Vagina (tissue), 2 donors: ENCODE measurements at regions not wholly inside any gene's neighbourhood (a gene's known extent, or its start where the extent isn't known, plus 50 kb on each side); places are given as distances from the start of the nearest gene placed in this dataset.

Experiments
- DNase-seq, 2 donors: peaks; one replicate each; pipeline ENCODE4 v3.0.0-alpha.2; 2017; ENCODE audit errors: extremely low spot score in 2 of 2
- H3K27ac ChIP-seq: fragments of 200-600 bp; sonication (generic); one replicate; pipeline ENCODE4 v1.5.1; 2019
- H3K27me3 ChIP-seq: fragments of 200-600 bp; sonication (generic); one replicate; pipeline ENCODE4 v1.5.1; 2019
- H3K36me3 ChIP-seq, 2 donors: fragments of 200-600 bp; sonication (generic); one replicate each; pipeline ENCODE4 v1.5.1; 2017 to 2019
- H3K4me1 ChIP-seq: fragments of 200-600 bp; sonication (generic); one replicate; pipeline ENCODE4 v1.5.1; 2019
- H3K4me3 ChIP-seq, 2 donors: fragments of 200-600 bp; sonication (generic); 1 replicate in 1 of 2; 2 replicates in 1 of 2; pipeline ENCODE4 v1.5.1; 2016 to 2019
- H3K9me3 ChIP-seq: fragments of 200-600 bp; sonication (generic); one replicate; pipeline ENCODE4 v1.5.1; 2019
- POLR2A ChIP-seq, 2 donors: fragments of 450-650 bp; IDR thresholded peaks; one replicate each; pipeline ENCODE4 v1.6.1; 2017; ENCODE audit warnings: antibody characterized with exemption in 2 of 2, mild to moderate bottlenecking in 2 of 2, moderate library complexity in 2 of 2
- POLR2AphosphoS5 ChIP-seq, 2 donors: sonication (generic); formaldehyde crosslinking; IDR thresholded peaks; one replicate each; pipeline ENCODE4 v1.9.0; 2017; ENCODE audit warnings: antibody characterized with exemption in 2 of 2, mild to moderate bottlenecking in 2 of 2, low read depth in 1 of 2; ENCODE audit not compliant: insufficient read depth in 1 of 2
- intact Hi-C: fragments of 100-400 bp; cut with DNase I; formaldehyde crosslinking; loops from one replicate; pipeline ENCODE4 v1.15.1; 2023
- TF ChIP-seq, protein P1 (sequence below), 3 experiments: fragments of 450-650 bp in 2 of 3; fragments of 200-600 bp in 1 of 3; sonication (generic) in 1 of 3; IDR thresholded peaks; one replicate each; pipeline ENCODE4 v1.5.1; 2017 to 2019; ENCODE audit warnings: antibody characterized with exemption in 3 of 3, mild to moderate bottlenecking in 2 of 3, moderate library complexity in 2 of 3

DNA sequence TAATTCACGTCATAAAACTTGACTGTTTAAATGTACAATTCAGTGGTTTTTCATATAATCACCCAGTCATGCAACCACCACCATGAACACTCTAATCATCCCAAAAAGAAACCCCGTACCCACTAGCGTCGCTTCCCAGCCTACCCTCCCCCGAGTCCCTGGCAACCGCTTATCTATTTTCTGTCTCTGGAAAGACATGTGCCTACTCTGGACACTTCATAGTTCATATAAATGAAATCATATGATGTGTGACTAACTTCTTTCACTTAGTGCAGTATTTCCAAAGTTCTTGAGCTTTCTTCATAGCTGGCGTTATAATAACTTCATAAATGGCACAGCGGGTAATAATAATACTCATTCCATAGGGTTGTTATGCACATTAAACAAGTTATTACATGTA is 215.2 kb downstream of the MYLK4 start:
- intact Hi-C loops: no loop called here
- Histone ChIP-seq H3K36me3 (no peaks in the 10 kb centered on the region), H3K27ac (no peak overlapping the region), H3K4me1 (no peaks in the 10 kb centered on the region), H3K27me3 (no peaks in the 10 kb centered on the region), H3K4me3 (no peak overlapping the region), H3K9me3 (no peaks in the 10 kb centered on the region)
- no peak for DNase-seq
- TF ChIP-seq POLR2AphosphoS5 (IDR thresholded peaks at IDR 0.05; ENCODE audit: insufficient read depth in 1 of 2, low read depth in 1 of 2) (no peak), POLR2A (IDR thresholded peaks at IDR 0.05) (no peak)
- TF ChIP-seq, protein P1, sequence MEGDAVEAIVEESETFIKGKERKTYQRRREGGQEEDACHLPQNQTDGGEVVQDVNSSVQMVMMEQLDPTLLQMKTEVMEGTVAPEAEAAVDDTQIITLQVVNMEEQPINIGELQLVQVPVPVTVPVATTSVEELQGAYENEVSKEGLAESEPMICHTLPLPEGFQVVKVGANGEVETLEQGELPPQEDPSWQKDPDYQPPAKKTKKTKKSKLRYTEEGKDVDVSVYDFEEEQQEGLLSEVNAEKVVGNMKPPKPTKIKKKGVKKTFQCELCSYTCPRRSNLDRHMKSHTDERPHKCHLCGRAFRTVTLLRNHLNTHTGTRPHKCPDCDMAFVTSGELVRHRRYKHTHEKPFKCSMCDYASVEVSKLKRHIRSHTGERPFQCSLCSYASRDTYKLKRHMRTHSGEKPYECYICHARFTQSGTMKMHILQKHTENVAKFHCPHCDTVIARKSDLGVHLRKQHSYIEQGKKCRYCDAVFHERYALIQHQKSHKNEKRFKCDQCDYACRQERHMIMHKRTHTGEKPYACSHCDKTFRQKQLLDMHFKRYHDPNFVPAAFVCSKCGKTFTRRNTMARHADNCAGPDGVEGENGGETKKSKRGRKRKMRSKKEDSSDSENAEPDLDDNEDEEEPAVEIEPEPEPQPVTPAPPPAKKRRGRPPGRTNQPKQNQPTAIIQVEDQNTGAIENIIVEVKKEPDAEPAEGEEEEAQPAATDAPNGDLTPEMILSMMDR (IDR thresholded peaks at IDR 0.05): no peak

DNA sequence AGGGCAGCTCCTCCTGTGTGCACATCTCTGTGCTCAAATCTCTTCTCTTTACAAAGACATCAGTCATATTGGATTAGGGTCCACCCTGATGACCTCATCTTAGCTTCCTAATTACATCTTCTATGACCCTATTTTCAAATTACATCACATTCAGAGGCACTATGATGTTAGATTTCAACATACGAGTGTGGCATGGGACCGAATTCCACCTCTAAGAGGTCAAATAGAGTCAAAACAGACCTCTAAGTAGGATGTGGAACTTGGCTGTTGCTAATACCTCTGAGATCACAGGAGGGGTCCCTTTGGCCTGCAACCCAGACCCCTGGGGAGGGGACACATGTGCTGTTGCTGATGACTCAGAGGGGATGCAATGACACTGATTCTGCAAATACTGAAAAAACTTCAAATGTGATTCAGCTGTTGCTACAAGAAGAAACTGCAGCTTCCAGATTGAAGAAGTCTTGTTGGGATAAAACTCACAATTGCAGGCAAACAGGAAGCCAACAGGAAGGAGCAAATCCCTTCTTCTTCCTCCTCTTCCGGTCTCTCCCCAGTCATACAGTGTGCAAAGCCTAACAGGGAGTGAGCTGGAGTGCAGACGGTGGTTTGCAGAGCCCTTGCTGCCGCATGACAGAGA is 216.2 kb downstream of the MYLK4 start:
- Histone ChIP-seq H3K4me1 (no peaks in the 10 kb centered on the region), H3K9me3 (no peaks in the 10 kb centered on the region), H3K27ac (no peak overlapping the region), H3K4me3 (no peak overlapping the region), H3K27me3 (no peaks in the 10 kb centered on the region), H3K36me3 (no peaks in the 10 kb centered on the region)
- intact Hi-C loops: no loop called here
- DNase-seq: no peak
- TF ChIP-seq, protein P1 (IDR thresholded peaks at IDR 0.05): no peak
- TF ChIP-seq POLR2AphosphoS5 (IDR thresholded peaks at IDR 0.05; ENCODE audit: insufficient read depth in 1 of 2, low read depth in 1 of 2) (no peak), POLR2A (IDR thresholded peaks at IDR 0.05) (no peak)

DNA sequence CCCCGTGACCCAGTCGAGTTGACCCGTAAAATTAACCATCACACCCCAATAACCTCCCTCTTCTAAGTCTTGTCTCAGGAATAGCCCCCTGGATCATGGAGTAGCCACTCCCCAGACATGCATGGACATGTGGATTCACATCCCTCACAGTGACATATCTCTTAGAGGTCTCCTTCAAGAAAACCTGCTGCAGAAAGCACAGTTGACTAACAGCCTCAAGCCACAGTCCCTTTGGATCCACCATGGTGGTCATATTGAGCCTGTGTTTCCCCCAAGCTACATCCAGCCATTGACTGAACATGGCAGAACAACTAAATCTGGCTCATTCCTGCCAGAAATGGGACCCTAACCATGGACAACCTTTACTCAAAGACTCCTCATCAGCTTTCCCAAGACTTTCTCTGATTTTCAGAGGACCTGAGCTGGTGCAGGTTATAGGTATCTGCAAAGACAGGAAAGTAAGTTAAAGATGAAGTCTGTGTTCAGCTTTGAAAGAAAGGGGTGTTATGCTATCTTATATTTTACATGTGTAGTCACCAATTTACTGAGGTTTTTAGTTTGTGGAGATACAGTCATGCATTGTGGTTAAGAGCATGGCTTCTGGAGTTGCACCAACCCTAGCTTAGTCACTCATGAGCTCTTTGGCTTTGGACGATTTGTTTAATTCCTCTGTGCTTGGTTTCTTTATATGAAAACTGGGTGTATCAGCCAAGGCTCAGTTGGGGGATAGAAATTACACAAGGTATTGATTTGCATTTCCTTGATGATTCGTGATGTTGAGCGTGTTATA is 219.1 kb downstream of the MYLK4 start:
- TF ChIP-seq POLR2A (IDR thresholded peaks at IDR 0.05): no peak
- TF ChIP-seq POLR2AphosphoS5 (IDR thresholded peaks at IDR 0.05; ENCODE audit: insufficient read depth in 1 of 2, low read depth in 1 of 2): no peak
- TF ChIP-seq, protein P1 (IDR thresholded peaks at IDR 0.05): no peak
- Histone ChIP-seq H3K9me3 (no peaks in the 10 kb centered on the region), H3K4me3 (no peak overlapping the region), H3K27ac (no peak overlapping the region), H3K4me1 (no peaks in the 10 kb centered on the region), H3K27me3 (no peaks in the 10 kb centered on the region), H3K36me3 (no peaks in the 10 kb centered on the region)
- intact Hi-C loops: no loop called here
- DNase-seq: no peak

DNA sequence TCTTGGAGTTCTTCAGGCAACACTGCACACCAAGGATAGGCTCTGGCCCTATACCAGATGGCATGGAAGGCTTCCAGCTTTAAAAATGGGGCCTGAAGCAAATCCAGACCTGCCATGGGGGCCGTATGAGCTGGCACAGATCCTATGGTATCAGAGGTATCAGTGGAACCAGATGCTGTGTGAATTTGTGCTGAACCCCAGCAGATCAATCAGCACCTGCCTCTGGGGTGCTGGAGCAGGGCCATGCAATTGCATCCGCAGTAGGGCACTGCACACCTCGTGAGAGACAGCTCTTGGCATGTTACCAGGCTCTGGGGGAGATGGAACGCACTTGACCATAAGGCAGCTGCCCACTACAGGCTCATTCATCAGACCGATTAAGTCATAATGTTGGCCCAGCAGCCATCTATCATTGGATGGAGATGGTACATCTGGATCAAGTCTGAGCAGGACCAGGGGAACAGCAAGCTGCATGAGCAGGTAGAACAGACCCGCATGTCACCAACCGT is 221.5 kb downstream of the MYLK4 start:
- Histone ChIP-seq H3K4me3 (no peak overlapping the region), H3K27ac (no peak overlapping the region), H3K4me1 (no peaks in the 10 kb centered on the region), H3K36me3 (no peaks in the 10 kb centered on the region), H3K9me3 (no peaks in the 10 kb centered on the region), H3K27me3 (no peaks in the 10 kb centered on the region)
- TF ChIP-seq POLR2A (IDR thresholded peaks at IDR 0.05) (no peak), POLR2AphosphoS5 (IDR thresholded peaks at IDR 0.05; ENCODE audit: insufficient read depth in 1 of 2, low read depth in 1 of 2) (no peak)
- TF ChIP-seq, protein P1 (IDR thresholded peaks at IDR 0.05): no peak
- intact Hi-C loops: no loop called here
- DNase-seq: peak in 1 of 2 donors; percentile 64

DNA sequence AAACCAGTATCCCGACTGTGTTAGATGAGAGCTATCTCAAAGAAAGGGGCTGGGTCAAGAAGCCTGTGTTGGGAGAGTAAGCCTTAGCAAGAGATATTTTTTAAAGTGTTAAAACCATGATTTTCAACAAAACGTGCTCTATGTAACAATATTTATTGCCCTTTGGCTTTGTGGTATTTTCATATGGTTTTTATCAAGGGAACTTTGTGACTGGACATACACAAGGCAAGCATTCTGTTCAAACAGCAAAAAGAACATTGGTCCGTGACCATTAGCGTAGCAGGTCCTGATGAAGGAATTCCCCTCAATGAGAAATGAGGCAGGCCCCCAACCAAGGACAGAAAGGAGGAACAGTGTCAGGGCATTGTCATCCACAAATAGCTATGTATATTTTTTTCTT is 222.6 kb downstream of the MYLK4 start:
- no peak overlapping the region for H3K4me3 ChIP-seq
- no peak for DNase-seq
- no peaks in the 10 kb centered on the region for H3K9me3 ChIP-seq
- no peaks in the 10 kb centered on the region for H3K27me3 ChIP-seq
- TF ChIP-seq POLR2AphosphoS5 (IDR thresholded peaks at IDR 0.05; ENCODE audit: insufficient read depth in 1 of 2, low read depth in 1 of 2) (no peak), POLR2A (IDR thresholded peaks at IDR 0.05) (no peak)
- TF ChIP-seq, protein P1 (IDR thresholded peaks at IDR 0.05): no peak
- intact Hi-C loops: no loop called here
- no peaks in the 10 kb centered on the region for H3K4me1 ChIP-seq
- no peaks in the 10 kb centered on the region for H3K36me3 ChIP-seq
- H3K27ac ChIP-seq: no peak overlapping the region
